Activated naive CD4-positive, alpha-beta T cell treated with Interleukin-2 at 50 U/mL for 16 hours (primary cell): ENCODE measurements at regions not wholly inside any gene's neighbourhood (a gene's known extent, or its start where the extent isn't known, plus 50 kb on each side); places are given as distances from the start of the nearest gene placed in this dataset.

Experiments used
- DNase-seq: peaks from one replicate; pipeline ENCODE4 v3.0.0-alpha.2; 2020

- no peak for DNase-seq
These were observed 631.8 kb upstream of the CELF2 start for GRCh38 chr10:10385831-10386230.

- DNase-seq = no peak
These were observed 628.5 kb upstream of the CELF2 start for GRCh38 chr10:10389182-10389581.

GRCh38 chr10:10392511-10392910 is 625.2 kb upstream of the CELF2 start:
- DNase-seq = no peak

GRCh38 chr10:10394933-10395658 is 622.6 kb upstream of the CELF2 start:
- no peak for DNase-seq

GRCh38 chr10:10396601-10397000 is 621.1 kb upstream of the CELF2 start:
- no peak for DNase-seq

- no peak for DNase-seq
These were observed 619.8 kb upstream of the CELF2 start for GRCh38 chr10:10397906-10398305.

- no peak for DNase-seq
These were observed 613.9 kb upstream of the CELF2 start for GRCh38 chr10:10403762-10404161.

GRCh38 chr10:10417671-10418070 is 600.0 kb upstream of the CELF2 start:
- DNase-seq = no peak

- DNase-seq = no peak
These were observed 599.3 kb upstream of the CELF2 start for GRCh38 chr10:10418387-10418786.

GRCh38 chr10:10421071-10421470 is 596.6 kb upstream of the CELF2 start:
- DNase-seq = no peak

- DNase-seq = no peak
These were observed 586.1 kb upstream of the CELF2 start for GRCh38 chr10:10431422-10432066.

GRCh38 chr10:10432296-10433035 is 585.2 kb upstream of the CELF2 start:
- DNase-seq = no peak

- no peak for DNase-seq
These were observed 583.4 kb upstream of the CELF2 start for GRCh38 chr10:10434312-10434711.

GRCh38 chr10:10437886-10438285 is 579.8 kb upstream of the CELF2 start:
- DNase-seq = no peak

- no peak for DNase-seq
These were observed 579.2 kb upstream of the CELF2 start for GRCh38 chr10:10438335-10439100.

- no peak for DNase-seq
These were observed 560.8 kb upstream of the CELF2 start for GRCh38 chr10:10456856-10457255.

- no peak for DNase-seq
These were observed 557.2 kb upstream of the CELF2 start for GRCh38 chr10:10460451-10460850.

- DNase-seq = no peak
These were observed 555.3 kb upstream of the CELF2 start for GRCh38 chr10:10462151-10462941.

- DNase-seq = no peak
These were observed 545.9 kb upstream of the CELF2 start for GRCh38 chr10:10471758-10472157.

GRCh38 chr10:10475812-10476211 is 541.9 kb upstream of the CELF2 start:
- no peak for DNase-seq

- no peak for DNase-seq
These were observed 539.8 kb upstream of the CELF2 start for GRCh38 chr10:10477844-10478243.

GRCh38 chr10:10479465-10479864 is 538.2 kb upstream of the CELF2 start:
- DNase-seq = no peak
